GM18873 (cell line): ENCODE measurements at regions not wholly inside any gene's neighbourhood (a gene's known extent, or its start where the extent isn't known, plus 50 kb on each side); places are given as distances from the start of the nearest gene placed in this dataset.
"Not testable (repeated sequence)": the region's sequence is repeated elsewhere in the genome, so short reads cannot be mapped to it uniquely, and the experiment has no call there.

ENCODE experiments used
- ATAC-seq: cut with Tn5 transposase; IDR thresholded peaks from one replicate; pipeline ENCODE4 v1.9.1; 2021; ENCODE audit warnings: mild to moderate bottlenecking, moderate library complexity, moderate number of reproducible peaks; ENCODE audit not compliant: unreplicated experiment, low FRiP score

GRCh38 chr3:75118779-75119178 lies 504.3 kb upstream of the CNTN3 start:
- ATAC-seq: no peak

GRCh38 chr3:75126556-75126955 lies 512.1 kb upstream of the CNTN3 start:
- ATAC-seq: no peak

GRCh38 chr3:75129101-75129500 lies 514.6 kb upstream of the CNTN3 start:
- ATAC-seq: no peak

GRCh38 chr3:75136100-75136897 lies 521.8 kb upstream of the CNTN3 start:
- no peak for ATAC-seq

GRCh38 chr3:75138345-75138744 lies 523.9 kb upstream of the CNTN3 start:
- no peak for ATAC-seq

DNA sequence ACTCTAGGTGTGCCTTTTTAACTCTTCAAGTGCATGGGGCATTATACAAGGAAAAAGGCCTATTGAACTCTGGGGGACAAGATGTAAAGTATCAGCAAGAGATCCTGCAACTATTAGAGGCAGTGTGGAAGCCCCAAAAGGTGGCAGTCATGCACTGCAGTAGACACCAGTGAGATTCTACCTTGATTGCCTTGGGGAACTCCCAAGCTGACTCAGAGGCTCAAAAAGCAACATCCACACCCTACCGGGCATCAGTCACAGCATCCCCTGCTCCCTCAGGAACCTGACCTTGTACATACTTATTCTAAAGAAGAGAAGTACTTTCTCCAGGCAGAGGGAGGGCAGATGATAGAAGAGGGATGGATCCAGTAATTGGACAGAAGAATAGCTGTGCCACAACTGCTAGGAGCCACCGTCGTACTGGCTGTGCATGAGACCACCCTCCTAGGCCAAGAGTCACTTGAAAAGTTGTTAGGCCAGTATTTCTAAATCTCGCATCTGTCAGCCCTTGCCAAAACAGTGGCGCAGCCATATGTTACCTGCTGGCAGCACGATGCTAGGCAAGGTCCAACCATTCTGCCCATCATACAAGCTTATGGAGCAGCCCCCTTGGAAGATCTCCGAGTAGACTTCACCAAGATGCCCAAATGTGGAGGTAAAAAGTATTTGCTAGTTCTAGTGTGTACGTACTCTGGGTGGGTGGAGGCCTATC lies 523.1 kb upstream of the FRG2C start:
- no peak for ATAC-seq

DNA sequence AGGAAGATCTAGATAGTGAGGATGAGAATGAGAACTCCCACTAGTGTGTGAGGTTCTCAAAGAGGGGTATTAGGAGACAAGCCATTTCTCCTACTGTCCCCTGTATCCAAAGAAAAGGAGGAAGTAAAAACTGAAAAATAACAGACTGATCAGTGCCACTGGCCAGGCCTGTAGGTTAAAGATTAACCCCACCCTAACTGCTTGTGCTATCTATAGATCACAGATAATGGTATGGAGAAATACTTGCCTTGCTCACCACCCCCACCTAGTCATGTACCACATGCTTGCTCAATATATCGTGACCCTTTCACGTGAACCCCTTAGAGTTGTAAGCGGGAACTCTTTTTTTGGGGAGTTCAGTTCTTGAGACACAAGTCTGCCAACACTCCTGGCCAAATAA lies 519.7 kb upstream of the FRG2C start:
- no peak for ATAC-seq

DNA sequence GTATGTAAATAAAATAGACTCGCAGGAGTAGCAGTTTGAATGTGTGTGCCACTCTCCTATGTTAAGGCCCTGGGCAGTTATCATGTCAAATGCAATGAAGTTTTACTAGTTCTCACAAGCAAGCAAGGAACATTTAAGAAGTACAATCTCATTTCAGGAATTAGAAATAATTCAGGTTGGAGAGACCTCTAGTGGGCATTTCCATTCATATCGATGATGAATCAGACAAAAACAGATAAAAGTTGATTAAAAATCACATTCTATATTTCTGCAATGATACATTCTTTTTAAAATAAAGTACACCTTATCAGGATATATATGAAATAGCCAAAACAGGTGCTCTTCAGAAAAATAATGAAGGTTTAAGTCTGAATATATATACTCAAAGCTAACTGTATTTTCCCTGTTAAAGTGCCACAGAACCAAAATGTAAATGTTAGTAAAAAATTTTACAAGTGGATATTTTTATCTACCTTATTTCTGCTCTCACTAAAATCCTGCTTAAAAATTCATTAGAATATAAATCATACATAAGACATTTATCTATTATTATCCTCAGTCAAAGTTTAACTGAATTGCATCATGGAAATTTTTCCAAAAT lies 492.4 kb upstream of the FRG2C start:
- no peak for ATAC-seq

DNA sequence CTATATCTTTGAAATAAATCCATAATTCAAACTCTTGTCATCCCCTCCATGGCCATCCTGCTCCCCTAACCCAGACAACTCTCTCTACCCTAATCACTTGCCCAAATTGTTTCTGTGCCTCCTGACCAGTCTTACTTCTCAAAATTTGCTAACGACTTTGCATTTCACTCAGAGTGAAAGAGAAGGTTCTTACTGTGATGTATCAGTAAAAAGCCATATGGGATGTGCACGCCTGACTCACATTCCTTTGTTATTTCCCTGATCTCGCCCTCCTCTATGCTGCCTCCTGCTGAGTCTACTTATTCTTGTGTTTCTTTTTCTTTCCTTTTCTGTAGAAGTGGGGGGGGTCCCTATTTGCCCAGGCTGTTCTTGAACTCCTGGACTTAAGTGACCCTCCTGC lies 487.2 kb upstream of the FRG2C start:
- no peak for ATAC-seq

DNA sequence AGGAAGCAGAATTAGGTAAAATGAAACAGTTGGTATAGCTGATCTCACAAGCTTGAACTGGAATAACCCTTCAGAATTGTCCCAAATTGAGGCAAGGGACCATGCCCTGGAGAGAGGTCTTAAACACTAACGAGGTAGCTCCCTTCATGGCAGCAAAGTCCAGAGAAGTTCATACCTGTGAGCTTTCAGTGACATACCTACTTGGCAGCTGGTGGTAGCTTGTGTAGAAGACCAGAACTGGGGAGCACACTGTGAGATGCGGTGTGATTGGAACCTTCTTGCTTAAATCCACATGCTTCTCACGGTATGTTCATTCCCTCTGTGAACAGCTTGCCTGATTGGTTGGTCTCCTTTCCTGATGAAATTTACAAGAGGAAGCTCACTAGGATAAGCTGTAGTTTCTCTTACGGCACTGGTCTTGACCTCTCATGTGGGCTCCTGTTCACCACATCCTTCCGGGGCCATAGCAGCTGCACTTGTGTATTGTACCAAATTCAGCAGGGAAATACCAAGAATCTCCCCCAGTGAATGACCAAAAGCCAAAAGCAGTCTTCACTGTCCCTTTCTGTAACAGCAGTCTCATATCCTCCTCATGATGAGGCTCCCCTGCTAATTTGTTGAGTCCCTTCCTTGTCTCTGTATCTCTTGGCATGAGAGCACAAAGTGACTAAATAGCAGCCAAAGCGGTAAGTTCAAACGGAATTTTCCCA lies 483.7 kb upstream of the FRG2C start:
- ATAC-seq: no peak

DNA sequence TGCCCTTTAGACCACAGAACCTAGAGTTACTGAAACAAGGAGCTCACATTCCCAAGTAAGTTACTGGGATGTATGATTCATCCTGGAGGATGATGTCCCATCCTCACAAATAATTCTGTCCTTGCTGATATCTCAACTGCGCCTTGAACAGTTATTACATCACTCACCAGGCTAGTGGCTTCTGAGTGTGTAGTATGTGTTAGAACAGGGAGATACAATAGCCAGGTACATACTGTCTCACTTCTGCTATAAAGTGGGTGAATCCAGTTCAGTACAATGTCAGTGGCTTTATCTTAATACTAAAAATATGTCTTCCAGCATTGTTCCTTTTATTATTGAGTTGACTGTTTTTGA lies 483.2 kb upstream of the FRG2C start:
- no peak for ATAC-seq

DNA sequence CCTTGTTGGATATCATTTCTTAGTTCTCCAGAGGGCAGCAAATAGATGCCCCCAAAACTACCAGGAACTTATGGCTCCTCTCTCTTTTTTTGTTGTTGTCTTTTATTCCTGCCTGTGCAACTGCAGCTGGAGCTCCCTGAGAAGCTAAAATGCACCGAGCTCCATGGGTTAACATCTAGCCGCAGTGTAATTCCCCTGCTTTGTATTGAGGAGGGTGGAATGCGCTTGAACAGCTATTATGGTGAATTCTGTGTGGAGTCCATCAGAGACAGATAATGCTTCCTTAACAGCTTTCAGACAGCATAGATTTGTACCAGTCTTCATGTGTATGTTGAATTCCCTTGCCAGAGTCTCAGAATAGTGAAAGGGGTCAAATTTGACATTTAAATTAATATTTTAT lies 475.2 kb upstream of the FRG2C start:
- no peak for ATAC-seq

DNA sequence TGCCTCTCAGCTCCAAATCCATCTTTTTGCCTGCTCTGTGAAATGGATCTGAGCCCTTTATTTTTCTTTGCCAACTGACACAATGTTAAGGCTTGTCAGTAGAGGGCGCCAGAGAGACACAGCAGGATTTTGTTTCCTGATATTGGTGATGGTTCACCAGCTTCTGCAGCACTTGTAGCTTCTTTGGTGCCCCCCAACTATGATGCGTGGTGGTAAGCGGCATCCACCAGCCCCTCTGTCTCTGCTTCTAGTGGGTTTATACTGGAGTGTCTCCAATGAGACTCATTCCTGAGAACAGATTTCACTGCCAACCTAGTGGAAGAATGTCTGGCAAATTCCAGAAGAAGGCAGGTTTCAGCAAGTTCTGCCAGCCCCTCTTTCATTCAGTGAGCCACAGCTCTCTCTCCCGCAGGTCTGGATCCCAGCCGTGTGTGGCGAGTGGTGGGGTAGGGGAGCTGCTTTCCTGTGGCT lies 471.9 kb upstream of the FRG2C start:
- ATAC-seq: no peak

GRCh38 chr3:75193797-75194196 lies 470.3 kb upstream of the FRG2C start:
- ATAC-seq: no peak

DNA sequence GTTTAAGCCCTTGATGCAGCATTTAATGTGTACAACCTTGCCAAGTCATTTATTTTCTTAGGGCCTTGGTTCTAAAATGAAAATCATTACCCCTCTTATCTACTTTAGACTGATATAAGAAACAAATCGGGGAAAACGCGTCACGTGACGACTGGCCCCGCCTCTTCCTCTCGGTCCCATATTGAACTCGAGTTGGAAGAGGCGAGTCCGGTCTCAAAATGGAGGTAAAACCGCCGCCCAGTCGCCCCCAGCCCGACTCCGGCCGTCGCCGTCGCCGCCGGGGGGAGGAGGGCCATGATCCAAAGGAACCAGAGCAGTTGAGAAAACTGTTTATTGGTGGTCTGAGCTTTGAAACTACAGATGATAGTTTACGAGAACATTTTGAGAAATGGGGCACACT lies 449.8 kb upstream of the FRG2C start:
- ATAC-seq: not testable (repeated sequence)

GRCh38 chr3:75218577-75218976 lies 445.6 kb upstream of the FRG2C start:
- ATAC-seq: no peak

DNA sequence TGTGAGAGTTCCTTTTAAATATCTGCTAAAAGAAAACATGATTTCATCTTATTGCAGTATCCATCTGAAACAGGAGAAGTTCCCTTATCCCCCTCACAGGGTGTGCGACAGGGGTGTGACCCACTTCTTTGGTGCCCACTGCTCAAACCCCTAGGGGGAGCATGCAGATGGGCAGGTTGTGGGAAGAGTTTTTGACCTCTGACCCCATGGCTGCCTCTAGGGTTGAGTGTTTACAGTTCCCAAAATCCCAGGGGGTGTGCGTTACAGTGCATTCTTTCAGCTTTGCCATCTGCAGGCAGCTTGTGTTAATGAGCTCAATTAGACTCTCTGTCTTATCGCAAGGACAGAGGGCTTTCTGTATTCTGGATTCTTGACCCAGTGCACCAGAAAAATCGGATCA lies 443.2 kb upstream of the FRG2C start:
- ATAC-seq: no peak

DNA sequence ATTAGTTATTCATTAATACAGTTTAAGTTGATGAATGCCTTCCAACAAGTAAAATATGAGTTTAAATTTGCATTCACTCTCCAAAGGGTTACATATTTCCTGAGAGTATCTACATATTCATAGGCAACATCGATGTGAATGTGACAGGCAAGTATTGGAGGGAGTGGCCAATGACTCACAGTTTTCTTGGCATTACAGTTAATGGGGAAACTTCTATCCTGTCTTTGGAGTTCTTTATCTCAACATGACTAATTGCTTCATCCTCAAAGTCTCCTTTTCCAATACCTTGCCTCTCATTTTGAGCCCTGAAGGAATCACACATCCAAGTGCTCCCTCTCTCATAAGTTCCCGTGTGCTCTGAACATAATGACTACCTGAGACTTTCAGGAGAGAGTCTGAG lies 439.7 kb upstream of the FRG2C start:
- no peak for ATAC-seq

DNA sequence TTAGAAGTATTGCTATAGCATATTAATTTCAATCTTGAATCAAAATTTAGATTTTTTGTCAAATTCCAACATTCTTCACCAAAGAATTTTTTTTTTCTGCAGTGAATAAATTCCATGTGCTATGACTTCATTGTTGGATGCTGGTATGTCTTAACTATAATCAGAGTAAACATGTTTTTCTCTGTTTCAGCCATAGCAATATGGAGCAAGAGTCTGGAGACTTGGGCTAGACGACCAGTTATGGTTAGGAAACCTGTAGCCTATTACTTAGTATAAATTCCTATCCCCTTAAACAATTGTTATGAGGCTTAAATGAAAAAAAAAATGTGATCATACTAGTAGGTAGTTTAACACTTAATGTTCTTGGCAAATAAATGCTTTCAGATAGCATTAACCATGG lies 431.9 kb upstream of the FRG2C start:
- no peak for ATAC-seq

DNA sequence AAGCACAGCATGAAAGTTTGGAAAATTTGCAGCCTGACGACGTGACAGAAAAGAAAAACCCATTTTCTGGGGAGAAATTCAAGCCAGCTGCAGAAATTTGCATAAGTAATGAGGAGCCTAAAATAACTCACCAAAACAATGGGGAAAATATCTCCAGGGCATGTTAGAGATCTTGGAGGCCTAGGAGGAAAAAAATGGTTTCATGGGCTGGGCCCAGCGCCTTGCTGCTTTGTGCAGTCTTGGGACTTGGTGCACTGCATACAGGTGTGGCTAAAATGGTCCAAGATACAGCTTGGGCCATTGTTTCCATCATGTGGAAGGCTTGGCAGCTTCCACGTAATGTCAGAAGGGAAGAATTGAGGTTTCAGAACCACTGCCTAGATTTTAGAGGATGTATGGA lies 428.5 kb upstream of the FRG2C start:
- no peak for ATAC-seq

DNA sequence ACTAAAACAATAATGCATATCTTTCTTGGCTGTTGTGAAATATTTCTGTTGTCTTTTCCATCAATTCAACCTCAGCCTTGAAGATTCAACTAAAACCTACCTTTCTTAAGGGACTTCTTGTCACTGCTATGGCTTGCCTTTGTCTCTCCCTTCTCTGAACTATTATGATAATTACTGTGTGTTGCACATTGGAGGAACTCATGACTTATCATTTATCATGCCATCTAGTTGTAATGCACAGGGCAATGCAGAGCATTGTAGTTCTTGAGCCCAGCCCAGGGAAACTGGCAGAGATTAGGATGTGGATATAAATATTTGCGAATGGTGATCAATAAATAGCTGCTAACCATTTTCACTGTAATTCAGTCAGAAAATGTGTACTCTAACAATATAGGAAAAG lies 427.1 kb upstream of the FRG2C start:
- ATAC-seq: no peak
